ENCODE measurements at regions not wholly inside any gene's neighbourhood (a gene's known extent, or its start where the extent isn't known, plus 50 kb on each side); places are given as distances from the start of the nearest gene placed in this dataset.

GRCh38 chr5:126369995-126370731, 53.0 kb upstream of the GRAMD2B start:
- POLR2A ChIA-PET, result interaction anchor here (0.8 to 3.0 kb wide), 3 partner anchors 11 to 225 kb away, joined by 3 to 24 read pairs (median 10); partner anchors contain the start of gene ALDH7A1
- peak; percentile 74 for FAIRE-seq
- H3K36me3 ChIP-seq (replicated peaks in 1 of 2; ENCODE audit: control insufficient read depth in 1 of 2, insufficient read depth in 2 of 2, low read length in 2 of 2), result no peaks in the 10 kb centered on the region
- peak overlapping the region; percentile 55 to 85 (median 75) for H3K4me3 ChIP-seq (replicated peaks in 1 of 3; ENCODE audit: insufficient read depth in 1 of 3, low read depth in 2 of 3, low read length in 3 of 3)
- 0% methylated on average over 6 of the region's 6 CpGs for WGBS (ENCODE audit: low lambda C conversion rate)
- CTCF ChIA-PET (ENCODE audit: low intra/inter-chr PET ratio, low total read pairs), result no interaction called here
- peak overlapping the region; percentile 92 for H3K4me2 ChIP-seq (ENCODE audit: low read depth, low read length)
- no peaks in the 10 kb centered on the region for H4K20me1 ChIP-seq (ENCODE audit: insufficient read depth, low read length)
- H3K9ac ChIP-seq (ENCODE audit: insufficient read depth, low read depth, low read length), result peak overlapping the region; percentile 59
- peak; percentile 81 for ATAC-seq
- peak; percentile 83 for DNase-seq (ENCODE audit: low spot score)
- intact Hi-C loops (cut with micrococcal nuclease; ENCODE audit: unreplicated experiment) (loop anchor here (2.0 to 10.0 kb wide), 6 partner anchors 15 to 1705 kb away; partner anchors contain the start of genes GRAMD2B and LMNB1), in situ Hi-C loops (cut with HindIII; ENCODE audit: extremely low pct_ligation_motif_present, low pct_unique_long_range_greater_than_20kb) (no loop called here)
- H3K9me3 ChIP-seq (ENCODE audit: low read length), result no peaks in the 10 kb centered on the region
- peaks cover 69% of the 10 kb centered on the region for H3K4me1 ChIP-seq (ENCODE audit: insufficient read depth, low read length)
- no peaks in the 10 kb centered on the region; a peak in 1 of 5 replicates for H3K27me3 ChIP-seq (ENCODE audit: control insufficient read depth in 1 of 2, insufficient read depth in 2 of 2, low read length in 2 of 2)
- H3K79me2 ChIP-seq (ENCODE audit: insufficient read depth, low read length), result peaks cover 27% of the 10 kb centered on the region
- H2AFZ ChIP-seq (ENCODE audit: low read length), result peak overlapping the region; percentile 69
- H3K27ac ChIP-seq (ENCODE audit: extremely low read length, insufficient read depth, low read length), result peak overlapping the region; percentile 87
- no TSS peak for BruUV-seq (replicated peaks)
- peak; percentile 23; the same call in 1 of the 2 replicates for TF ChIP-seq NR2F6 (IDR thresholded peaks at IDR 0.05)
- peak; percentile 15; the same call in 1 of the 2 replicates for TF ChIP-seq NR2F6 (CRISPR knock-in tag; IDR thresholded peaks at IDR 0.05)
- no peak for TF ChIP-seq NR2F1 (CRISPR knock-in tag; IDR thresholded peaks at IDR 0.05)
- TF ChIP-seq HDAC2 (CRISPR knock-in tag; IDR thresholded peaks at IDR 0.05), result peak; percentile 65
- TF ChIP-seq SATB2 (CRISPR knock-in tag; IDR thresholded peaks at IDR 0.05), result no peak
- TF ChIP-seq ASH2L (IDR thresholded peaks at IDR 0.05; ENCODE audit: insufficient read length, low read depth, low read length), result no peak
- TF ChIP-seq CTCF (CRISPR knock-in tag; IDR thresholded peaks at IDR 0.05), result peak; percentile 36
- TF ChIP-seq, protein P1, sequence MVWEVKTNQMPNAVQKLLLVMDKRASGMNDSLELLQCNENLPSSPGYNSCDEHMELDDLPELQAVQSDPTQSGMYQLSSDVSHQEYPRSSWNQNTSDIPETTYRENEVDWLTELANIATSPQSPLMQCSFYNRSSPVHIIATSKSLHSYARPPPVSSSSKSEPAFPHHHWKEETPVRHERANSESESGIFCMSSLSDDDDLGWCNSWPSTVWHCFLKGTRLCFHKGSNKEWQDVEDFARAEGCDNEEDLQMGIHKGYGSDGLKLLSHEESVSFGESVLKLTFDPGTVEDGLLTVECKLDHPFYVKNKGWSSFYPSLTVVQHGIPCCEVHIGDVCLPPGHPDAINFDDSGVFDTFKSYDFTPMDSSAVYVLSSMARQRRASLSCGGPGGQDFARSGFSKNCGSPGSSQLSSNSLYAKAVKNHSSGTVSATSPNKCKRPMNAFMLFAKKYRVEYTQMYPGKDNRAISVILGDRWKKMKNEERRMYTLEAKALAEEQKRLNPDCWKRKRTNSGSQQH (CRISPR knock-in tag; IDR thresholded peaks at IDR 0.05; ENCODE audit: low read depth), result 0 out of 2 replicates have a peak, but pooled peaks have one; percentile 7
- TF ChIP-seq ZHX1 (CRISPR knock-in tag; IDR thresholded peaks at IDR 0.05; ENCODE audit: low read depth), result no peak
- TF ChIP-seq ZNF281 (CRISPR knock-in tag; IDR thresholded peaks at IDR 0.05; ENCODE audit: borderline replicate concordance), result no peak
- TF ChIP-seq TP53 (CRISPR knock-in tag; conservative IDR thresholded peaks at IDR 0.05), result no peak
- TF ChIP-seq TAF1 (CRISPR knock-in tag; IDR thresholded peaks at IDR 0.05), result peak; percentile 38; the same call in 1 of the 2 replicates
- TF ChIP-seq ZNF841 (CRISPR knock-in tag; IDR thresholded peaks at IDR 0.05; ENCODE audit: borderline replicate concordance), result no peak
- no peak for TF ChIP-seq ZNF879 (CRISPR knock-in tag; IDR thresholded peaks at IDR 0.05)
- peak; percentile 65 for TF ChIP-seq HNF4A (CRISPR knock-in tag; IDR thresholded peaks at IDR 0.05)

All from HepG2 (cell line).